Ishikawa (cell line): ENCODE measurements at regions not wholly inside any gene's neighbourhood (a gene's known extent, or its start where the extent isn't known, plus 50 kb on each side); places are given as distances from the start of the nearest gene placed in this dataset.

Experiments used
- CEBPB ChIP-seq: IDR thresholded peaks from 2 replicates; pipeline ENCODE4 v1.6.1; 2012
- CREB1 ChIP-seq: IDR thresholded peaks from 2 replicates; pipeline ENCODE4 v1.6.1; 2012; ENCODE audit warnings: low read depth
- EGR1 ChIP-seq: IDR thresholded peaks from 2 replicates; pipeline ENCODE4 v1.6.1; 2012
- EP300 ChIP-seq: IDR thresholded peaks from 2 replicates; pipeline ENCODE4 v1.6.1; 2012; ENCODE audit warnings: borderline replicate concordance
- FOXM1 ChIP-seq: IDR thresholded peaks from 2 replicates; pipeline ENCODE4 v1.6.1; 2012; ENCODE audit warnings: low read depth, borderline replicate concordance
- NFIC ChIP-seq: IDR thresholded peaks from 2 replicates; pipeline ENCODE4 v1.6.1; 2012
- RAD21 ChIP-seq: IDR thresholded peaks from 2 replicates; pipeline ENCODE4 v1.6.1; 2012; ENCODE audit warnings: low read depth
- TAF1 ChIP-seq: IDR thresholded peaks from 2 replicates; pipeline ENCODE4 v1.6.1; 2012; ENCODE audit warnings: low read depth, mild to moderate bottlenecking
- TCF12 ChIP-seq: IDR thresholded peaks from 2 replicates; pipeline ENCODE4 v1.6.1; 2012; ENCODE audit warnings: low read depth
- TEAD4 ChIP-seq: IDR thresholded peaks from 2 replicates; pipeline ENCODE4 v1.6.1; 2012
- YY1 ChIP-seq: IDR thresholded peaks from 2 replicates; pipeline ENCODE4 v1.6.1; 2012; ENCODE audit warnings: low read depth
- ZBTB7A ChIP-seq: IDR thresholded peaks from 2 replicates; pipeline ENCODE4 v1.6.1; 2012; ENCODE audit warnings: low read depth
- TF ChIP-seq, protein P1 (sequence below): IDR thresholded peaks from 2 replicates; pipeline ENCODE4 v1.6.1; 2012
- TF ChIP-seq, protein P2 (sequence below): IDR thresholded peaks from 2 replicates; pipeline ENCODE4 v1.6.1; 2012; ENCODE audit warnings: low read depth, mild to moderate bottlenecking
- TF ChIP-seq, protein P3 (sequence below): IDR thresholded peaks from 2 replicates; pipeline ENCODE4 v1.6.1; 2012

DNA sequence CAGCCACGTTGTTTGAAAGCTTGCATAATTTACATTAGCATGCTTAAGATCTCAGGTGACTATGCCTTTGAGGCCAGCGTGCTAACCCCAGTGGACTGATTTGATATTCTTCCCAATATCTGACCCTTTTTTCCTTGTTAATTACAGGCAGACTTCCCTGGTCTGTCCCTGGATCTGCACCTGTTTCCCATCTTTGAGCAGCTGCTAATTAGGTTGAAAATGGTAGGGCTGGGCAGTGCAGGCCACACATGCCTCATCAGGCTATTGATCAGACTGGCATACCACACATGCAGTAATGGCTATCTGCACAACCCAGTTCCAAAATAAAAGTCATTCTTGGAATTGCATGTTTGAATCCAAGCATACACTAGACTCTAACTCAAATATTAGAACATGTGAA, 164.3 kb upstream of the TFAP2D start:
- TF ChIP-seq, protein P1, sequence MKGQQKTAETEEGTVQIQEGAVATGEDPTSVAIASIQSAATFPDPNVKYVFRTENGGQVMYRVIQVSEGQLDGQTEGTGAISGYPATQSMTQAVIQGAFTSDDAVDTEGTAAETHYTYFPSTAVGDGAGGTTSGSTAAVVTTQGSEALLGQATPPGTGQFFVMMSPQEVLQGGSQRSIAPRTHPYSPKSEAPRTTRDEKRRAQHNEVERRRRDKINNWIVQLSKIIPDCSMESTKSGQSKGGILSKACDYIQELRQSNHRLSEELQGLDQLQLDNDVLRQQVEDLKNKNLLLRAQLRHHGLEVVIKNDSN = no peak
- TF ChIP-seq, protein P2, sequence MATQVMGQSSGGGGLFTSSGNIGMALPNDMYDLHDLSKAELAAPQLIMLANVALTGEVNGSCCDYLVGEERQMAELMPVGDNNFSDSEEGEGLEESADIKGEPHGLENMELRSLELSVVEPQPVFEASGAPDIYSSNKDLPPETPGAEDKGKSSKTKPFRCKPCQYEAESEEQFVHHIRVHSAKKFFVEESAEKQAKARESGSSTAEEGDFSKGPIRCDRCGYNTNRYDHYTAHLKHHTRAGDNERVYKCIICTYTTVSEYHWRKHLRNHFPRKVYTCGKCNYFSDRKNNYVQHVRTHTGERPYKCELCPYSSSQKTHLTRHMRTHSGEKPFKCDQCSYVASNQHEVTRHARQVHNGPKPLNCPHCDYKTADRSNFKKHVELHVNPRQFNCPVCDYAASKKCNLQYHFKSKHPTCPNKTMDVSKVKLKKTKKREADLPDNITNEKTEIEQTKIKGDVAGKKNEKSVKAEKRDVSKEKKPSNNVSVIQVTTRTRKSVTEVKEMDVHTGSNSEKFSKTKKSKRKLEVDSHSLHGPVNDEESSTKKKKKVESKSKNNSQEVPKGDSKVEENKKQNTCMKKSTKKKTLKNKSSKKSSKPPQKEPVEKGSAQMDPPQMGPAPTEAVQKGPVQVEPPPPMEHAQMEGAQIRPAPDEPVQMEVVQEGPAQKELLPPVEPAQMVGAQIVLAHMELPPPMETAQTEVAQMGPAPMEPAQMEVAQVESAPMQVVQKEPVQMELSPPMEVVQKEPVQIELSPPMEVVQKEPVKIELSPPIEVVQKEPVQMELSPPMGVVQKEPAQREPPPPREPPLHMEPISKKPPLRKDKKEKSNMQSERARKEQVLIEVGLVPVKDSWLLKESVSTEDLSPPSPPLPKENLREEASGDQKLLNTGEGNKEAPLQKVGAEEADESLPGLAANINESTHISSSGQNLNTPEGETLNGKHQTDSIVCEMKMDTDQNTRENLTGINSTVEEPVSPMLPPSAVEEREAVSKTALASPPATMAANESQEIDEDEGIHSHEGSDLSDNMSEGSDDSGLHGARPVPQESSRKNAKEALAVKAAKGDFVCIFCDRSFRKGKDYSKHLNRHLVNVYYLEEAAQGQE = no peak
- no peak for TF ChIP-seq CREB1
- no peak for TF ChIP-seq CEBPB
- TF ChIP-seq TCF12 = no peak
- TF ChIP-seq, protein P3, sequence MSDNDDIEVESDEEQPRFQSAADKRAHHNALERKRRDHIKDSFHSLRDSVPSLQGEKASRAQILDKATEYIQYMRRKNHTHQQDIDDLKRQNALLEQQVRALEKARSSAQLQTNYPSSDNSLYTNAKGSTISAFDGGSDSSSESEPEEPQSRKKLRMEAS = no peak
- TF ChIP-seq ZBTB7A = no peak
- TF ChIP-seq RAD21 = no peak
- TF ChIP-seq EGR1 = no peak
- TF ChIP-seq NFIC = no peak
- no peak for TF ChIP-seq YY1
- TF ChIP-seq EP300 = no peak
- TF ChIP-seq TAF1 = no peak
- no peak for TF ChIP-seq TEAD4
- TF ChIP-seq FOXM1 = no peak

DNA sequence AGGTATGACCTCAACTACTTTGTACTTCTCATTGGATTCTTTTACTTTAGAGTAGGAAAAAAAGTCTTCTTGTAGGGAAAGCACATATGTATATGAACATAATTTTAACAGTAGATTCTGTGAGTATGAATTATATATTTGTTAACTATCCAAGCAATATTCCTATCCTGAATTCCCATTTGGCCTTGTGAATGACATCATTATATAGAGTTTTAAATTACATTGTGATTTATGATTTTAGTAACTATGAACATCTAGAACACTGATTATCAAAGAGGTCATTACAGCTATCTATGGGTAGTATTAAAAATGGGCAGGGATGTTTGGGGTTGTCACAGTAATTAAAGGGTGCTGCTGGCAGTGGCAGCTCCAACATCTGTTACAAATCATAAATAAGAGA, 163.9 kb upstream of the TFAP2D start:
- TF ChIP-seq YY1 = no peak
- TF ChIP-seq TAF1 = no peak
- no peak for TF ChIP-seq RAD21
- TF ChIP-seq, protein P3 = no peak
- TF ChIP-seq EGR1 = no peak

DNA sequence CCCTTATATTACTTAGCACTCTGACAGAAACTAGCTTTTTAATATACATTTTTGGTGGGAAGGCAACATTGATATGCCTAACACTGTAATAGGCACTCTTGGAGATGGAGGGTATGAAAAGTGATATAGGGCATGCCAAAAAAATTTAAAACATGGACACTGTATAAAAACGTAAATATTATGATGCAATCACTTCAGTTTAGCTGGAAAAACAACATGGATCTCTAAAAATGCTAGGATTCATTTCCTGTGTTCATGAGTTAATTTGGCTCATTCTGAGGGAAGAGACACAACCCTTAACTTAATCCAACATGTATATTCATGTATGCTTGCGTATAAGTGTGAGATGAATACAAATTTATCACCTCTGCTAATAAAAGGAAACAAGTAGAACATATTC, 157.3 kb upstream of the TFAP2D start:
- TF ChIP-seq EGR1 (no peak), NFIC (no peak), CEBPB (no peak), ZBTB7A (no peak), YY1 (no peak), TCF12 (no peak), FOXM1 (no peak), TEAD4 (no peak), RAD21 (no peak), EP300 (no peak), CREB1 (no peak), TAF1 (no peak)
- TF ChIP-seq, protein P2 = no peak
- TF ChIP-seq, protein P3 = no peak
- TF ChIP-seq, protein P1 = no peak

DNA sequence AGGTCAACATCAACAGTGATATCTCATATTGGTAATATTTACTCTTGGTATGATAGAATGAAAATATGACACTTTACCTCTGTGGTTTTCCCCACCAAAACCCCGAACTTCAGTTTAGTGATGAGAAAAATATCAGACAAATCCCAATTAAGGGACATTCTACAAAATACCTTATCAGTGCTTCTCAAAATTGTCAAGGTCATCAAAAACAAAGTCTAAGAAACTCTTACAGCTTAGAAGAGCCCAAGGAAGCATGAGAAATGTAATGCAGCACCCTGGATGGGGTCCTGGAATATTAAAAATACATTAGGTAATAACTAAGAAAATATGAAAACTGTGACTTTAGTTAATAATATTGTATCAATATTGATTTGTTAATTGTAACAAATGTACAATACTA, 148.3 kb upstream of the TFAP2D start:
- TF ChIP-seq TEAD4 (no peak), CEBPB (no peak), TCF12 (no peak), NFIC (no peak), CREB1 (no peak), EP300 (no peak), RAD21 (no peak), YY1 (no peak), TAF1 (no peak)
- TF ChIP-seq, protein P1 = no peak

DNA sequence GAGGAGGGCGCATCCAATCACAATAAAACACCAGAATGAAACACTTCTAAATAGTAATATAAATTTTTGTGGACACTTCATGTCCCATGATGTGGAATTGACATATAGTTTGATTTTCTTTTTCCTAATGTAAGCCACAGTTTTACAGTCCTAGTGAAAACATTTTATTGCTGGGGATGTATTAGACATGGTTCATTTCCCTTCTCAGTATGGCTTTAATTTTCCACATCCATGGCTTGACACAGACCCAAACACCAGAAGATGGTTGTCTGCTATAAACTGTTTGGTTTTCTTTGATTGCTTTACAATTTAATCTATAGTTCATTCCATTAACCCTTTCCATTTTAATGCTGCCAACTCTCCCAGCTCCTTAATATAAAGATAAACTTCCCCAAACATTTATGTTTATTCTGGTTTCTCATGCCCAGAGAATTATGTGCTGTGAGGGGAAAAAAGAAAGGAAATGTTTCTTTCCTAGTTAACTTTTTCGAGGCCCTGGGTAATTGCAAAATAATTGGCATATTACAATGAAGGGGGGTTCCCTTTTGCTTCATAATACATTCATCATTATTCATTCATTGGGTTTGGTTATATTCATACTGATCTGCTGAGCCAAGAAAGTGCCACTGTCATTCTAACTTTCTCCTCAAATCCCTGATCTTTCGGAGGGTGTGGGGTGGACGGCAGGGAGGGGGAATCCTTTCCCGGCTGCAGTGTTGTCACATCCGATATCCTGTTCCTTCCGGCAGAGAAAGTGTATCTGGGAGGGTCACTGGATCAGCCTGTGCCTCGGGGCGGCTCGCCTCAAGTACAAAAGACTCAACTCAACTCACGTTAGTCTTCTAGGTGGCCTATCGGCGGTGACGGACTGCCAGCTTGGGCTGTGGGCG, 127.6 kb upstream of the TFAP2D start:
- TF ChIP-seq RAD21 = no peak
- no peak for TF ChIP-seq FOXM1
- TF ChIP-seq ZBTB7A = no peak
- TF ChIP-seq EGR1 = no peak
- TF ChIP-seq TEAD4 = no peak
- no peak for TF ChIP-seq TCF12
- no peak for TF ChIP-seq NFIC
- no peak for TF ChIP-seq EP300
- TF ChIP-seq, protein P2 = no peak
- TF ChIP-seq, protein P3 = no peak
- TF ChIP-seq CREB1 = no peak
